ENCODE measurements at regions not wholly inside any gene's neighbourhood (a gene's known extent, or its start where the extent isn't known, plus 50 kb on each side); places are given as distances from the start of the nearest gene placed in this dataset.
A peak's percentile ranks its signal among the peaks of the same experiment; 100 is the strongest.

GRCh38 chr2:152246686-152247336, 71.2 kb upstream of the STAM2 start:
- Histone ChIP-seq H3K9me3 (ENCODE audit: control insufficient read depth, insufficient read depth, low read depth, low read length) (no peaks in the 10 kb centered on the region), H3K27ac (ENCODE audit: low read length) (no peak overlapping the region), H3K36me3 (ENCODE audit: control insufficient read depth, insufficient read depth, low read length) (no peaks in the 10 kb centered on the region), H3K4me1 (ENCODE audit: control insufficient read depth, insufficient read depth, low read length) (no peaks in the 10 kb centered on the region), H3K27me3 (ENCODE audit: control insufficient read depth, insufficient read depth, low read length) (no peaks in the 10 kb centered on the region), H3K4me3 (ENCODE audit: low read depth in 2 of 2, low read length in 2 of 2) (no peak overlapping the region)
- TF ChIP-seq CTCF (IDR thresholded peaks at IDR 0.05) (no peak), SIN3A (IDR thresholded peaks at IDR 0.05; ENCODE audit: borderline replicate concordance, insufficient read depth, low read depth, low read length) (no peak)
- intact Hi-C loops (cut with micrococcal nuclease; ENCODE audit: unreplicated experiment), result no loop called here
- ATAC-seq (peak; percentile 74), DNase-seq (ENCODE audit: low read depth, low spot score) (no peak)
- CTCF ChIA-PET, result interaction anchor here (0.7 kb wide), 1 partner anchor 417 kb away, joined by 3 read pairs; no protein-coding TSS in a partner anchor
- POLR2A ChIA-PET, result no interaction called here
- in situ Hi-C loops (cut with HindIII; ENCODE audit: low pct_unique_long_range_greater_than_20kb, low sequenced_read_pairs), result no loop called here
- no TSS peak for BruUV-seq (replicated peaks)

GRCh38 chr2:152247337-152247695, 71.8 kb upstream of the STAM2 start:
- no peak overlapping the region for H3K27ac ChIP-seq (ENCODE audit: low read length)
- H3K4me1 ChIP-seq (ENCODE audit: control insufficient read depth, insufficient read depth, low read length), result no peaks in the 10 kb centered on the region
- no peaks in the 10 kb centered on the region for H3K27me3 ChIP-seq (ENCODE audit: control insufficient read depth, insufficient read depth, low read length)
- no peak overlapping the region for H3K4me3 ChIP-seq (ENCODE audit: low read depth in 2 of 2, low read length in 2 of 2)
- no peak for TF ChIP-seq TCF7L2 (IDR thresholded peaks at IDR 0.05; ENCODE audit: low read depth, low read length)
- no peak for TF ChIP-seq REST (IDR thresholded peaks at IDR 0.05; ENCODE audit: insufficient read depth in 1 of 2, low read depth in 2 of 2, low read length in 1 of 2)
- no peak for TF ChIP-seq POLR2AphosphoS5 (IDR thresholded peaks at IDR 0.05; ENCODE audit: low read depth, low read length)
- no peak for TF ChIP-seq CTCF (IDR thresholded peaks at IDR 0.05)
- no peak for TF ChIP-seq SIN3A (IDR thresholded peaks at IDR 0.05; ENCODE audit: borderline replicate concordance, insufficient read depth, low read depth, low read length)
- DNase-seq (ENCODE audit: low read depth, low spot score), result peak; percentile 5
- ChIA-PET POLR2A (no interaction called here), CTCF (no interaction called here)
- in situ Hi-C loops (cut with HindIII; ENCODE audit: low pct_unique_long_range_greater_than_20kb, low sequenced_read_pairs) (no loop called here), intact Hi-C loops (cut with micrococcal nuclease; ENCODE audit: unreplicated experiment) (no loop called here)
- no peaks in the 10 kb centered on the region for H3K36me3 ChIP-seq (ENCODE audit: control insufficient read depth, insufficient read depth, low read length)
- no peaks in the 10 kb centered on the region for H3K9me3 ChIP-seq (ENCODE audit: control insufficient read depth, insufficient read depth, low read depth, low read length)
- no TSS peak for BruUV-seq (replicated peaks)
- peak; percentile 90 for ATAC-seq
